Panc1 (cell line): ENCODE measurements at regions not wholly inside any gene's neighbourhood (a gene's known extent, or its start where the extent isn't known, plus 50 kb on each side); places are given as distances from the start of the nearest gene placed in this dataset.

ENCODE experiments used
- CTCF ChIP-seq: fragments of 450-650 bp; IDR thresholded peaks from 2 replicates; pipeline ENCODE4 v1.5.1; 2017; ENCODE audit warnings: mild to moderate bottlenecking
- POLR2AphosphoS5 ChIP-seq: IDR thresholded peaks from 2 replicates; pipeline ENCODE4 v1.6.1; 2012; ENCODE audit warnings: mild to moderate bottlenecking, low read depth, low read length, moderate library complexity
- SIN3A ChIP-seq: IDR thresholded peaks from 2 replicates; pipeline ENCODE4 v1.6.1; 2012; ENCODE audit warnings: low read depth, mild to moderate bottlenecking, low read length, moderate library complexity, borderline replicate concordance; ENCODE audit not compliant: insufficient read depth

GRCh38 chr9:7730164-7730445 lies 69.5 kb downstream of the DMAC1 start:
- TF ChIP-seq SIN3A: no peak
- TF ChIP-seq CTCF: no peak
- TF ChIP-seq POLR2AphosphoS5: no peak
